BLaER1 treated with 17β-estradiol and CSF1 and Interleukin-3, amounts not matched to agents 10 nM and 100 nM (cell line): ENCODE measurements at regions not wholly inside any gene's neighbourhood (a gene's known extent, or its start where the extent isn't known, plus 50 kb on each side); places are given as distances from the start of the nearest gene placed in this dataset.
A peak's percentile ranks its signal among the peaks of the same experiment; 100 is the strongest.

Experiments used
- H3K27ac ChIP-seq, 11 experiments: shearing (Covaris generic); formaldehyde crosslinking; 2 replicates each; pipeline ENCODE4 v1.8.1; 2022
- H3K27me3 ChIP-seq, 11 experiments: shearing (Covaris generic); formaldehyde crosslinking; 2 replicates each; pipeline ENCODE4 v1.8.1; 2022
- H3K36me3 ChIP-seq, 11 experiments: shearing (Covaris generic); formaldehyde crosslinking; 2 replicates each; pipeline ENCODE4 v1.8.1; 2022
- H3K4me1 ChIP-seq, 10 experiments: shearing (Covaris generic); formaldehyde crosslinking; 2 replicates each; pipeline ENCODE4 v1.8.1; 2022
- H3K4me2 ChIP-seq, 11 experiments: shearing (Covaris generic); formaldehyde crosslinking; 2 replicates each; pipeline ENCODE4 v1.8.1; 2022
- H3K4me3 ChIP-seq, 10 experiments: shearing (Covaris generic); formaldehyde crosslinking; 2 replicates each; pipeline ENCODE4 v1.8.1; 2022
- H3K9ac ChIP-seq, 11 experiments: shearing (Covaris generic); formaldehyde crosslinking; 2 replicates each; pipeline ENCODE4 v1.8.1; 2022
- H3K9me3 ChIP-seq, 11 experiments: shearing (Covaris generic); formaldehyde crosslinking; replicated peaks in 1 of 11; 2 replicates each; pipeline ENCODE4 v1.8.1; 2022
- H4K20me1 ChIP-seq, 11 experiments: shearing (Covaris generic); formaldehyde crosslinking; 2 replicates each; pipeline ENCODE4 v1.8.1; 2022
- Cebpa-rat ChIP-seq, 11 experiments: shearing (Covaris generic); IDR thresholded peaks; 2 replicates each; pipeline ENCODE4 v1.8.1; 2022

- no peaks in the 10 kb centered on the region for H3K36me3 ChIP-seq
- H3K4me3 ChIP-seq = no peak overlapping the region
- H3K4me1 ChIP-seq = peaks cover 0 to 3% (median 0%) of the 10 kb centered on the region in 10 experiments; a peak in 1 of 20 replicates
- no peak overlapping the region for H3K27ac ChIP-seq
- no peaks in the 10 kb centered on the region for H4K20me1 ChIP-seq
- H3K4me2 ChIP-seq = 0 out of 22 replicates have a peak overlapping the region, but pooled peaks of 1 of the 11 experiments have one; percentile 5
- TF ChIP-seq Cebpa-rat (IDR thresholded peaks at IDR 0.05) = no peak
- H3K9me3 ChIP-seq = no peaks in the 10 kb centered on the region
- H3K27me3 ChIP-seq = no peaks in the 10 kb centered on the region
- H3K9ac ChIP-seq = no peak overlapping the region
Observed at GRCh38 chr7:41466760-41467384, 236.0 kb downstream of the INHBA start.

GRCh38 chr7:41465571-41465970, 237.3 kb downstream of the INHBA start:
- H3K9me3 ChIP-seq = no peaks in the 10 kb centered on the region
- no peaks in the 10 kb centered on the region for H3K4me1 ChIP-seq
- no peak overlapping the region for H3K4me3 ChIP-seq
- H3K4me2 ChIP-seq = no peak overlapping the region
- no peak for TF ChIP-seq Cebpa-rat (IDR thresholded peaks at IDR 0.05)
- H3K9ac ChIP-seq = no peak overlapping the region
- no peak overlapping the region for H3K27ac ChIP-seq
- no peaks in the 10 kb centered on the region for H3K36me3 ChIP-seq
- no peaks in the 10 kb centered on the region for H4K20me1 ChIP-seq
- no peaks in the 10 kb centered on the region for H3K27me3 ChIP-seq

- Histone ChIP-seq H4K20me1 (no peaks in the 10 kb centered on the region), H3K9ac (no peak overlapping the region), H3K4me2 (no peak overlapping the region), H3K9me3 (no peaks in the 10 kb centered on the region), H3K27me3 (no peaks in the 10 kb centered on the region), H3K27ac (no peak overlapping the region), H3K36me3 (no peaks in the 10 kb centered on the region), H3K4me1 (peaks cover 12 to 14% (median 13%) of the 10 kb centered on the region in 10 experiments), H3K4me3 (no peak overlapping the region)
- TF ChIP-seq Cebpa-rat (IDR thresholded peaks at IDR 0.05) = no peak
Observed at GRCh38 chr7:41463770-41464470, 239.0 kb downstream of the INHBA start.

- H4K20me1 ChIP-seq = no peaks in the 10 kb centered on the region
- peak overlapping the region in 9 of 11 experiments; percentile 30 to 53 (median 41); a peak in 14 of 22 replicates for H3K27ac ChIP-seq
- peak overlapping the region in 1 of 10 experiments; percentile 32; a peak in 2 of 20 replicates for H3K4me3 ChIP-seq
- no peaks in the 10 kb centered on the region for H3K9me3 ChIP-seq
- H3K9ac ChIP-seq = no peak overlapping the region
- H3K27me3 ChIP-seq = no peaks in the 10 kb centered on the region
- H3K4me1 ChIP-seq = peaks cover 12 to 18% (median 14%) of the 10 kb centered on the region in 10 experiments
- no peaks in the 10 kb centered on the region for H3K36me3 ChIP-seq
- peak overlapping the region; percentile 57 to 83 (median 78) for H3K4me2 ChIP-seq
- TF ChIP-seq Cebpa-rat (IDR thresholded peaks at IDR 0.05) = 0 out of 22 replicates have a peak, but pooled peaks of 1 of the 11 experiments have one; percentile 20
Observed at GRCh38 chr7:41459623-41460261, 243.1 kb downstream of the INHBA start.

GRCh38 chr7:41459183-41459582, 243.7 kb downstream of the INHBA start:
- no peak for TF ChIP-seq Cebpa-rat (IDR thresholded peaks at IDR 0.05)
- H3K9me3 ChIP-seq = no peaks in the 10 kb centered on the region
- peak overlapping the region in 7 of 11 experiments; percentile 39 to 53 (median 44); a peak in 9 of 22 replicates for H3K27ac ChIP-seq
- H3K36me3 ChIP-seq = no peaks in the 10 kb centered on the region
- no peaks in the 10 kb centered on the region for H3K27me3 ChIP-seq
- no peak overlapping the region; a peak in 1 of 20 replicates for H3K4me3 ChIP-seq
- no peak overlapping the region for H3K9ac ChIP-seq
- peak overlapping the region; percentile 57 to 83 (median 78) for H3K4me2 ChIP-seq
- H3K4me1 ChIP-seq = peaks cover 12 to 18% (median 14%) of the 10 kb centered on the region in 10 experiments
- H4K20me1 ChIP-seq = no peaks in the 10 kb centered on the region

GRCh38 chr7:41457832-41458437, 245.0 kb downstream of the INHBA start:
- H3K4me3 ChIP-seq = no peak overlapping the region
- TF ChIP-seq Cebpa-rat (IDR thresholded peaks at IDR 0.05) = no peak
- H3K27ac ChIP-seq = no peak overlapping the region
- H3K36me3 ChIP-seq = no peaks in the 10 kb centered on the region
- no peaks in the 10 kb centered on the region for H4K20me1 ChIP-seq
- H3K9me3 ChIP-seq = no peaks in the 10 kb centered on the region
- no peaks in the 10 kb centered on the region for H3K27me3 ChIP-seq
- no peak overlapping the region for H3K9ac ChIP-seq
- no peak overlapping the region for H3K4me2 ChIP-seq
- H3K4me1 ChIP-seq = peaks cover 12 to 18% (median 14%) of the 10 kb centered on the region in 10 experiments

GRCh38 chr7:41451826-41452225, 251.1 kb downstream of the INHBA start:
- H3K4me3 ChIP-seq = no peak overlapping the region
- no peak overlapping the region for H3K4me2 ChIP-seq
- H3K9ac ChIP-seq = no peak overlapping the region
- H3K4me1 ChIP-seq = peaks cover 0 to 3% (median 0%) of the 10 kb centered on the region in 10 experiments; a peak in 2 of 20 replicates
- no peaks in the 10 kb centered on the region for H4K20me1 ChIP-seq
- no peak for TF ChIP-seq Cebpa-rat (IDR thresholded peaks at IDR 0.05)
- H3K27me3 ChIP-seq = no peaks in the 10 kb centered on the region
- no peaks in the 10 kb centered on the region for H3K9me3 ChIP-seq
- H3K36me3 ChIP-seq = no peaks in the 10 kb centered on the region
- no peak overlapping the region for H3K27ac ChIP-seq

- no peak overlapping the region for H3K4me2 ChIP-seq
- H3K27ac ChIP-seq = no peak overlapping the region
- TF ChIP-seq Cebpa-rat (IDR thresholded peaks at IDR 0.05) = no peak
- H3K36me3 ChIP-seq = no peaks in the 10 kb centered on the region
- no peaks in the 10 kb centered on the region for H3K9me3 ChIP-seq
- no peaks in the 10 kb centered on the region for H3K27me3 ChIP-seq
- H3K9ac ChIP-seq = no peak overlapping the region
- peaks cover 0 to 3% (median 0%) of the 10 kb centered on the region in 10 experiments; a peak in 2 of 20 replicates for H3K4me1 ChIP-seq
- no peaks in the 10 kb centered on the region for H4K20me1 ChIP-seq
- no peak overlapping the region for H3K4me3 ChIP-seq
Observed at GRCh38 chr7:41449694-41450093, 253.2 kb downstream of the INHBA start.

- no peaks in the 10 kb centered on the region for H3K36me3 ChIP-seq
- no peak overlapping the region for H3K4me2 ChIP-seq
- TF ChIP-seq Cebpa-rat (IDR thresholded peaks at IDR 0.05) = no peak
- no peaks in the 10 kb centered on the region for H3K9me3 ChIP-seq
- no peaks in the 10 kb centered on the region for H4K20me1 ChIP-seq
- no peak overlapping the region for H3K4me3 ChIP-seq
- H3K27me3 ChIP-seq = no peaks in the 10 kb centered on the region
- no peak overlapping the region for H3K27ac ChIP-seq
- H3K4me1 ChIP-seq = peaks cover 0 to 3% (median 0%) of the 10 kb centered on the region in 10 experiments; a peak in 2 of 20 replicates
- no peak overlapping the region for H3K9ac ChIP-seq
Observed at GRCh38 chr7:41449286-41449685, 253.6 kb downstream of the INHBA start.
